ENCODE measurements at regions not wholly inside any gene's neighbourhood (a gene's known extent, or its start where the extent isn't known, plus 50 kb on each side); places are given as distances from the start of the nearest gene placed in this dataset.

GRCh38 chr16:14018851-14019250, 52.3 kb upstream of the MRTFB start:
- FAIRE-seq: no peak

More at GRCh38 chr16:14018851-14019250, 52.3 kb upstream of the MRTFB start:
- in situ Hi-C loops (cut with MboI) (no loop called here), intact Hi-C loops (cut with micrococcal nuclease; ENCODE audit: unreplicated experiment) (no loop called here)
- Histone ChIP-seq H3K4me2 (ENCODE audit: control insufficient read depth, insufficient read depth) (no peak overlapping the region), H3K4me1 (ENCODE audit: control insufficient read depth, insufficient read depth, low read length) (no peaks in the 10 kb centered on the region), H3K9ac (ENCODE audit: control insufficient read depth, insufficient read depth, low read length) (no peak overlapping the region), H2AFZ (ENCODE audit: control insufficient read depth, low read depth, low read length) (no peak overlapping the region), H3K36me3 (ENCODE audit: control insufficient read depth in 2 of 2, insufficient read depth in 2 of 2, low read length in 1 of 2) (no peaks in the 10 kb centered on the region), H4K20me1 (ENCODE audit: control insufficient read depth, insufficient read depth) (no peaks in the 10 kb centered on the region), H3K27me3 (replicated peaks in 1 of 2; ENCODE audit: control insufficient read depth in 2 of 2, insufficient read depth in 2 of 2, low read length in 1 of 2) (no peaks in the 10 kb centered on the region), H3K4me3 (no peak overlapping the region), H3K27ac (ENCODE audit: control insufficient read depth, insufficient read depth) (no peak overlapping the region), H3K79me2 (ENCODE audit: control insufficient read depth, insufficient read depth, low read length) (no peaks in the 10 kb centered on the region), H3K9me3 (replicated peaks; ENCODE audit: control insufficient read depth, insufficient read depth, low read length) (no peaks in the 10 kb centered on the region)
- TF ChIP-seq RBBP5 (conservative IDR thresholded peaks at IDR 0.05): no peak
- no peak for TF ChIP-seq PKNOX1 (IDR thresholded peaks at IDR 0.05)
- no peak for TF ChIP-seq MLLT1 (IDR thresholded peaks at IDR 0.05)
- no peak for TF ChIP-seq TCF12 (IDR thresholded peaks at IDR 0.05; ENCODE audit: low read depth, low read length)
- TF ChIP-seq E2F4 (IDR thresholded peaks at IDR 0.05; ENCODE audit: low read depth, low read length): no peak
- no peak for TF ChIP-seq ZBTB33 (IDR thresholded peaks at IDR 0.05)
- TF ChIP-seq HDAC2 (IDR thresholded peaks at IDR 0.05): no peak
- TF ChIP-seq SP1 (IDR thresholded peaks at IDR 0.05; ENCODE audit: low read depth, low read length): no peak
- no peak for TF ChIP-seq IKZF2 (IDR thresholded peaks at IDR 0.05)
- TF ChIP-seq MTA2 (IDR thresholded peaks at IDR 0.05; ENCODE audit: low read depth): no peak
- no peak for TF ChIP-seq ZNF24 (IDR thresholded peaks at IDR 0.05)
- no peak for TF ChIP-seq ZNF384 (IDR thresholded peaks at IDR 0.05; ENCODE audit: borderline replicate concordance, low read depth, low read length)
- no peak for TF ChIP-seq TBL1XR1 (IDR thresholded peaks at IDR 0.05; ENCODE audit: low read depth, low read length)
- no peak for ATAC-seq
- WGBS (ENCODE audit: insufficient coverage, insufficient replicate concordance, low lambda C conversion rate, missing lambda C conversion rate): 58% methylated on average over 4 of the region's 4 CpGs
- RAD21 ChIA-PET (ENCODE audit: unreplicated experiment): interaction anchor here (1.0 kb wide), 1 partner anchor 95 kb away, joined by 3 read pairs; no protein-coding TSS in a partner anchor
- DNase-seq (ENCODE audit: low read depth, low spot score): no peak
- CTCF ChIA-PET: interaction anchor here (0.9 to 1.7 kb wide), 4 partner anchors 10 to 95 kb away, joined by 3 to 6 read pairs (median 4); no protein-coding TSS in a partner anchor
- no TSS peak for BruUV-seq (replicated peaks)
- SMC1A ChIA-PET (ENCODE audit: uncharacterized antibody, unreplicated experiment): interaction anchor here (1.3 to 1.8 kb wide), 2 partner anchors 14 to 39 kb away, joined by 4 to 6 read pairs; no protein-coding TSS in a partner anchor
- POLR2A ChIA-PET: interaction anchor here (1.4 kb wide), 1 partner anchor 10 kb away, joined by 6 read pairs; no protein-coding TSS in a partner anchor
